NCI-H2081 treated with DMSO at 0.1 percent for 48 hours (cell line): ENCODE measurements at regions not wholly inside any gene's neighbourhood (a gene's known extent, or its start where the extent isn't known, plus 50 kb on each side); places are given as distances from the start of the nearest gene placed in this dataset.

Experiments
- DNase-seq: peaks from one replicate; lab custom pipeline; 2025; lab: John Stamatoyannopoulos, UW

DNA sequence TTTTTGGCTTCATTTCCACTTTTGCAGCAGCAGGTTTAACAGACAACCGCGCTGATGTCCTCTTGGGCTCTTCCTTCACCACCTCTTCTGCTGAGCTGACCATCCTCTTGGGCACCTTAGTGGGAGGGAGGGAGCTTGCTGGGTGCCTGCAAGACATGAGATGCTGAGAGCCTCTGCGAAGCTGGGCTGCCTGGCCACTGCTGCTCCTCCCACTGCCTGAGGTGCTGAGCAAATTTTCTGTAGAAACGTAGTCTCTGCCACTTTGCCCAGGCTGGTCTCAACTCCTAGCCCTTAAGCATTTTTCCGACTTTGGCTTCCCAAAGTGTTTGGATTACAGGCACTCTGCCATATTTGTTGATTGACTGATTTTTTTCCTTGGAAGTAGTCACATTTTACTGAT is 422.2 kb upstream of the MC4R start:
- no peak for DNase-seq

DNA sequence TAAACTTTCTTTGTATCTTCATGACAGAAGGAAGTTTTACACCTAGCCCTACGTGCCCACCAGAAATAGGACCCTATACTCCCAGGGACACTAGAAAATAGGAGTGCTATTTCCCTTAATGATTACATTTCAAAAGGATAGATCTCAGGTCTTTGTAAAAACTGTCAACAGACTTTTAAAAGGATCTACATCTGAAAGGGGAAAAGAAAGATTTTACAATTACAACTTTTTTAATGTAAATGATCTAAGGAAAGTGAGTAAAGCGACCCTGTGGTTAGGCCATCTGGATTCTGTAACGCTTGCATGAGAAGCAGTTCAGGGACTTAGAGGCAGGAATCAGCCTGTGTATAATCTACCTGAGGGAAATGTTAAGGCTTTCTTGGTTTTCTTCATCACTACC is 431.8 kb upstream of the MC4R start:
- DNase-seq, result no peak

DNA sequence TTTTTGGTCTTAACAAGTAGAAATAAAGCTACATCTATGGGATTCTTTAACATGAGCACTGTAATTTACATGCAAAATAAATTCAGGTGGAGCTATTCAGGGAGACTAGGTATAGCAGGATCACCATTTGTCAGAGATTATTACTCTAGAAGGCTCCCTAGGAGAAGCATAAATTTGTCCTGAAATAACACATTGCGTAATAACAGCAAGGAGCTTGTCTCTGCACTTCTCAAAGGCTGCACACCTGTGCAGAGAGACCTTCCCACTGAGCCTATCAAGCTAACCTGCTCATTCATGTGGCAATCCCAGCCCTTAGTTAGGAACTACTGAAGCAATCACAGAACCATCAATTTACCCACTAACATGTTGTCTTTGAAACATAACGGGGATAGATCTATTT is 437.4 kb upstream of the MC4R start:
- peak; percentile 15 for DNase-seq

DNA sequence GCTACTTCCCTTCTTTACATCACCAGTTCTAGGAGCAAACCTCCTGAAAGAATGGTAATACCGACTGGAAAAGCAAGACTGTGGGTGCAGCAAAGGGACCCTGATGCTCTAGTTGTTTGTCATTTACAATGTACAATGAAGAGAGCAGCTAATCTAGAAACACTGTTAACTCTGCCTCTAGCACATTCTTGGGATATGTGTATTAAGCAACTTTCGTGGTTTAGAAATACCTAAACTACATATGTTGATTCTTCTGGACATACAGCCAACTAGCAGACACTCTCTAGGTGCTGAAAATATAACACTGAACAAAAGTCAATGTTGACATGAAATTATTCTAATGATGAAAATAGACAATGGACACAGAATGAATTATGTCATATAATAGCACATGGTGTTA is 440.3 kb upstream of the MC4R start:
- DNase-seq, result no peak

DNA sequence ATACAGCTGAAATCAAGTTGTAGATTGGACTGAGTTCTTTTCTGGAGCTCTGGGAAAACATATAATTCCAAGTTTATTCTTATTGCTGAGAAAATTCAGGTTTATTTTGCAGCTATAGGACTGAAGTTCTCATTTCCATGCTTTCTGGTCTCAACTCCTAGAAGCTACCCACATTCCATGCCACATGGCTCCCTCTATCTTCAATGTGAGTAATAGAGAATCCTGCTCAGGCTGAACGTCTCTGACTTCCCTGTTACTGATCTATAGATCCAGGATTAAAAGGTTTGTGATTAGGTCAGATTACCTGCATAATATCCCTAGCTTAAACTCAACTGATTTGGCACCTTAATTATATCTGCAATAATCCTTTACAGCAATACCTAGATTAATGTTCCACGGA is 453.8 kb upstream of the MC4R start:
- DNase-seq, result no peak

DNA sequence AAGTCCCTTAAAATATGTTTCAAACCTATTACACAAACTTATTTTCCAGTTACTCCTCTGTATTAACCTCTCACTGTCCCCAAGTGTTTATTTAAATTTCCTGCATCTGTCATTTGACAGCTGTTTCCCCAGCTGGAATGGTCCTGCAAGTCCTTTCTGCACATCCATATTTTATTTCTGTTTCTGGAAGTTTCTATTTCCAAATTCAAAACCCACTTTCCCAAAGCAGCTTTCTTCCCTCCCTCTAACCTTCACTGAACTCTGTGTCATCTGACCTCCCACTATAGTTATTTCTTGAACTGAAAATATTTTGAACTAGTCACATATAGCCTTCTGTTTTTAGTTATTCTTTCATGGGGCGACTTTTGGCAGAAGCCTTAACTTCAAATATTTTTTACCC is 459.4 kb upstream of the MC4R start:
- no peak for DNase-seq

DNA sequence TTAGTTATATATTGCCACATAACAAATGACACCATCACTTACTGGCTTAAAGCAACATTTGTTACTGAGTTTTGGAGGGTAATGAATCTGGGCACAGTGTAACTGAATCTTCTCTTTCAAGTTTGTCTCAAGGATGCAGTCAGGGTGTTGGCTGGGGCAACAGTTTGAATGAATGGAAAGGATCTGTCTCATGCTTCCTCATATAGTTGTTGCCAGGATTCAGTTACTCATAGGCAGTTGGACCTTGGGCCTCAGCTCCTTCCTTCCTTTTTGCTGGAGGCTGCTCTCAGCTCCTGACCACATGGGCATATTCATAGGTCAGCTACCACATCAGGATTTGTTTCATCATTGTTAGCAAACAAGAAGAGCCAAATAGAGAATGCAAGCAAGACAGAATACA is 466.1 kb upstream of the MC4R start:
- no peak for DNase-seq

DNA sequence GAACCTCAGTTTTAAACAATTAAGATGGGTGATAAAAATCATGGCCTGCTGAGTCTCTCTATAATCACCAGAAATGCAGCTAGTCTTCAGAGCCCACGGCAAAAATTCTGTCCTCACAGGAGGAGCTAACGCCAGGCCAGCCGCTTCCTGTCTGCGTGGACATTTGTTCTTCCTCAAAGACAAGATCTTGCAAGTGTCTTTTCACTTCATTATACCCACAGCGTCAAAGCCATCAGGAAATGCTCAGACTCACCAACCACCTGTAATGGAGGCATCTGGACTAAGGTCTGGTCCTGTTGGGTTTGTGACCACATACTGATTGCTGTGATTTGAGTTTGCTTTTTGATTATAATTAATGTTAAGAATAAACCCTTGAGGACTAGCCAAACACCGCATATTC is 473.8 kb upstream of the MC4R start:
- no peak for DNase-seq

DNA sequence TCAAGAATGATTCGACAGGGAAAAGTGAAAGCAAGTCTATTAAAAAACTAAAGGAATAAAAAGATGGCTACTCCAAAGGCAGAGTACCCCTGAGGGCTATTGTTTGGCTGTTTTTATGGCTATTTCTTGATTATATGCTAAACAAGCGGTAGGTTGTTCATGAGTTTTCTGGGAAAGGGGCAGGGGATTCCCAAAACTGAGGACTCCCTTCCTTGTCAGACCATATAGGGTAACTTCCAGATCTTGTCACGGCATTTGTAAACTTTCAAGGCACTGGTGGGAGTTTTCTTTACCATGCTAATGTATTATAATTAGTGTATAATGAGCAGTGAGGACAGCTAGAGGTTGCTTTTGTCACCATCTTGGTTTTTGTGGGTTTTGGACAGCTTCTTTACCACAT is 474.9 kb upstream of the MC4R start:
- DNase-seq, result no peak

DNA sequence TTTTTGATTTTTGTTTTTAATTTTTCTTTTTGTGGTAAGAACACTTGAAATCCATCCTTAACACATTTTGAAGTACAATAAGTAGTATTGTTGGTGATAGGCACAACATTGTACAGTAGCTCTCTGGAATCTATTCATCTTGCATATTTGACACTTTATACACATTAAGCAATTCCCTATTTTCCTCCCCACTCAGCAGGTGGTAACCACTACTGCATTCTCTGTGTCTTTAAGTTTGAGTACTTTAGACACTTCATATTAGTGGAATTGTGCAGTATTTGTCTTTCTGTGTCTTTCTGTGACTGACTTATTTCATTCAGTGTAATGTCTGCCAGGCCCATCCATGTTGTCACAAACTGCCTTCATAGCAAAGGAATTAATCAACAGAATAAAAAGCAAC is 471.7 kb upstream of the CDH20 start:
- DNase-seq, result no peak

DNA sequence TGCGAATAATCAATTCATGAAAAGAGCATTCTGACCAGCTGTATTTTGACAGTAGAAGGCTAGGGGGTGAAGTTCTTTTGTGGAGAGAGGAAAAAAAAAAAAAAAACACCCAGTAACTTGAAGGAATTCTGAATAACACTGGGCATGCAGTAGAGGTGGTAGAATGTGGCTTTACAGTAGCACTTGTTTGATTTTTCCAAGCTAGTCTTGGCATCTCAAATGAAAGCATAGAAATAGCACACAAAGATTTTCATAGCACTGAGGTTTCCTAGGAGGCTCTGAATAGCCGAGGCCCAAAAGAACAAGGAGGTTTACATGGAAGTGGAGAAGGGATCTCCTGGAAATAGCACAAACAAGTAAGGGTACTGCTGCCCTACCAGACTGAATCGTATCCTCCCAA is 470.2 kb upstream of the CDH20 start:
- DNase-seq, result no peak

DNA sequence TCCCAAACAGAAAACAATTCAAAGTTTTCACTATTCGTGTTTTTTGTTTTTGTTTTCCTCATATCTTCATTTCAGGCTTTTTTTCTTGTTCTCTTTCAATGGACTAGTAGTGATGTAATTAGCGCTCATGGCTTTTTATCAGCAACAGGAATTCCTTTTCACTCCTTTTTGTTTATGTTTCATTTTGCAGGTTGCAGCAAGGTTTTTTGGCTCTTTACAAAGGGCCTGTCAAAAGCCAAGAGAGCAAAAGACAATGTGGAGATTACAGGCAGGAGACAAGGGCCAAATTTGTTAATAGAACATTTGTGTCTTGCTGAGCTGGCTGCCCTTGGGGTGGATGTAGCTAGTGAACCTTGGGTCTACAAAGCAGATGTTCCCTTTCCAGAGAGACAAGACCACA is 467.4 kb upstream of the CDH20 start:
- DNase-seq, result no peak

DNA sequence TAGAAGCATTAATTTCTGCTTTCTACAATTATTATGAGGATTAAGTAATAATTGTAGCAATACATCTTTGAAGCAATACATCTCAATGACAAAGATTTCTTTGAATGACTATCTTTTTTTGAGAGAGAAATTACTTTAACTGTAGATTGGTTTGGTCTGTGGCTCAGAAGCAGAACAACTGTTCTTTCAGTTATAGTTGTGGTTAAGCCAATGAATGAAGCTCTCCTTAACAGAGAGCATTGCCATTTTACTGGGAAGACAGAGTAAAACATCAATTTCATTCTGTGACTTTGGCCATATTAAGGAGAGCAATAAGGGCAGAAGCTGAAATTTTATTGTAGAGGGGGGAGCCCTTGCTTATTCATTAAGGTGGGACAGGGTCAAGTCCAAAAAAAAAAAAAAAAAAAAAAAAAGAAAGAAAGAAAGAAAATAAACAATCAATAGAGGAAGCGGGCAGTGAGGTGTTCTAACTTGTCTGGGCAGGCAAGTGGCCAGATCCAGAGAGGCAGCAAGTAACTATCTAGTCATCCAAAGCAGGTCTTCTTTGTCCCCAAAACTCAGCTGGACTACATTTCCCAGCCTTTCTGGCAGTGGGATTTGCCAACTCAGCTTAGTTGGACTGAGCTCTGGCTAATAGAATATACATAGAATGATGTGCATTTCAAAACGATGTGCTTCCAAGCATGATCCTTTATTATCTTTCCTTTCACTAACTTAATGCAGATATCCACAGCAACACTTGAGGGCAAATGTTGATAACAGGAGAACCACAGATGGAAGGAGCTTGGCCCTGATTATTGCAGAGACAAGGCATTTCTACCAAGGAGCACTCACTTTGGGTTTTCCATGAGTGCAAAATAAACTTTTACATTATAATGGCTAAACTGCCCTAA is 462.7 kb upstream of the CDH20 start:
- DNase-seq, result no peak

DNA sequence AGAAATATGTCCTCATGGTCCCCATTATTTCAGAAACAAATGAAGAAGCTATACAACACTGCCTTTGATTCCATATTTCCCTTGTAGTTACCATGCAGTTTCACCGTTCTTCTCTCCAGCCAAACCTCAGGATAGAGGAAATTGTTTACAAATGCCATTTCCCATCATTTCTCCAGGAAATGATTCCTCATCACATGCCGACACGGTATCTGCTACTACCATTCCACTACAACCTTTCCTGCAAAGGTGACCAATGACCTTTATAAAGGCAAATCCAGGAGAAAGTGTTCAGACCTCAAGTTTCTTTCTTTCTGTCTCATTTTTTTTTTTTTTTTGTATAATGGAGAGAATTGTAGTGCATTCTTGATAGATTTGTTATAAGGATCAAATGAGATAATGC is 460.8 kb upstream of the CDH20 start:
- DNase-seq, result no peak

DNA sequence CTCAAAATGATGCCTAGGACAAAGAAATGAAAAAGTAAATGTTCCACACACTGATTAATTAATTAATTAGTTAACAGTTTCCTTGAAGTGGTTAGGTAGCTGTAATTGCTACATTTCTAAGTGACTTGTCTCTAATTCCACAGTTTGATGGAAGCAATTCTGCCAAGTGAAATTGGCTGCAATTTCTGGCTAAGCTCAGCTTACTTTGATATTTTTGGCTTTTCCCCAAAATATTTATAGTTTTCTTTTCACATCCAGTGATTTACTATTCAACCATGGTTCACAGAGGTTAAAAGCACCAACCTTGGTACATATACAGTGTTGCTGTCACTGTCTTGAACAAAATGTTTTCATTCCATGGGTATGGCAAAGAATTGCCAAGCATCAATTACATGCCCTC is 459.5 kb upstream of the CDH20 start:
- DNase-seq, result no peak

DNA sequence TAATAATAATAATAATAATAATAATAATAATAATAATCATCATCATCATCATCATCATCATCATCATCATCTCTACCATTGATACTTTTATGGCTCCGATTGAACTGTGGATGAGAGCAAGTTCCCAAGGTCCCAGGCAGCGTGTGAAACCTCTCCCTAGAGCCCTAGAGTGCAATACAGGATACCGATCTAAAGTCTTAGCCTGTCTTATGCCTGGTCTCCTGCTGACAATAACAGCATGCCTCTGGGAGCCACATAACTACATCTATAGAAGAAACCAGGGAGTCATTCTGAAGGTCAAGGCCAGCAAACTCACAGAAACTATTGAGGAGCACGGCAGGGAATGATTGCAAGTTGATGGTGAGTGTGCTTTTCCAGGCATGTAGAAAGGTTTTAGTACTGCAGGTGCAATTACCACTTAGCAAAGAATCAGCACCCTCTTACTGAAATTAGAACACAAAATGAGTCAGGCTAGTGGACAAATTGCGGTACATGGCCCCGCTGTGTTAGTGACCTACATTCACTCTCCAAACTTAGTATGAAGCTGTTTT is 457.2 kb upstream of the CDH20 start:
- no peak for DNase-seq

DNA sequence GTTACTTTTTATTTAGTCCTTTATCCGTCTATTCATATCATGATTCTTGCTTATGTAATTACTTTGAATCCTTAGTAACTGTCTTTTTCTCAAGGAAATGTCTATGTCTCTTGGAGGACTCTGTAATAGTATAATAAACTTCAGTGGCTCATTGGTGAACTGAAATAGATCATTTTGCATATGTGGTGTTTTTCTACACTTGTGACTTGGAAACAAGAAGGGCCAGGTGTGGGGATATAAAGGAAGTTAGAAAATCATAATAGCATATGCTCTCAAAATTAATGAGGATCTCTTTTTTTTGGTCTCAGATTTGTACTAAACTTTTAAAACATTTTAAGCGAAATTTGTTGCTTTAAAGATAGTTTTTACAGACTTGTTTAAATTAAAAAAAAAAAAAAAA is 453.0 kb upstream of the CDH20 start:
- DNase-seq, result no peak

DNA sequence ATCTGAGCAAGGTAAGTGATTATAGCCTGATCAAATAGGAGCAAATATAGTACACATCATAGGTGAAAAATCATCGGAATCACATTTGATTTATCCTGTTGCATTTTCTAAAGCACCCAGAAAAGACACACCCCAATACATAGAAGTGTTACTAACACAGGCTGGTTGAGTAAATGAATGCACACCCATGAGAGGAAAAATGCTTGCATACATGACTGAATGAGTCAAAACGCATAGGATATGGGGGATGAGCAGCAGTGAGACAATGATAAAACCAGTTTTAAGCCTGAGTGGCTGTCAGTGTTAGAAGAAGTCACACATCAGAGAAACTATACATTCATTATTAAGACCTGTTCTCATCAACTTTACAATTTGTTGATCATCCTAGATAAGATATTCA is 449.6 kb upstream of the CDH20 start:
- no peak for DNase-seq

DNA sequence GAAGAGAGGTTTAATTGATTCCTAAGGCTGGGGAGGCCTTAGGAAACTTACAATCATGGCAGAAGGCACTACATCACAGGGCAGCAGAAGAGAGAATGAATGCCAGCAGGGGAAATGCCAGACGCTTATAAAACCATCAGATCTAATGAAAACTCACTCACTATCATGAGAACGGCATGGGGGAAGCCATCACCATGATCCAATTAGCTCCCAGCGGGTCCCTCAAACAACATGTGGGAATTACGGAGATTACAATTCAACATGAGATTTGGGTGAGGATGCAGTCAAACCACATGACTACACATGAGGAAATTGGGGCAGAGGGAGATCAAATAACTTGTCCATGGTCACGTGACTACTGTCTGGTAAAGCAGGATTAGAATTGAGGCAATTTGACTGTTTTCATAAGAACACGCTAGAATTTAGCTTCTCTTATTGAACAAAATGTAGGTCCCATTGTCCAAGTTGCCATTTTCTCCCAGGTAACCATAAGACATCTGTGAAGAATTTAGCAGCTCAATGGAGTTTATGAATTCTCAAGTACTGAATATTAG is 445.1 kb upstream of the CDH20 start:
- no peak for DNase-seq

DNA sequence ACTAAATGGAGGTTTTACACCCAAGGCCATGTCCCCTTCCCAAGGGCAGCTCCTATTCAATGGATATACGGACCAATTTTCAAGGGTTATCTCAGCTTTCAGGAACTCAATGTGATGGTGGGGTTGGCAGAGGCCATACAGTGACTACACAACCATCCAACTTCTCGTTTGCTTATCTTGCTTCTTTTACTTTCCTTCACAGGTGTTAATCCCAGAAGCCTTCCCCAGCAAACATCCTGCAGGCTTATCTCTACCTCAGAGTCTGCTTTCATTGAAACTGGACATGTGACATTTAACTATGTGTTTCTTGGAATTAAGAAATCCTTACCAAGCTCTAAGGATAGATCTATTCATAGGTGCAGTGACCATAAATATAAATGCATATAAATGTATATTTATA is 443.8 kb upstream of the CDH20 start:
- no peak for DNase-seq

DNA sequence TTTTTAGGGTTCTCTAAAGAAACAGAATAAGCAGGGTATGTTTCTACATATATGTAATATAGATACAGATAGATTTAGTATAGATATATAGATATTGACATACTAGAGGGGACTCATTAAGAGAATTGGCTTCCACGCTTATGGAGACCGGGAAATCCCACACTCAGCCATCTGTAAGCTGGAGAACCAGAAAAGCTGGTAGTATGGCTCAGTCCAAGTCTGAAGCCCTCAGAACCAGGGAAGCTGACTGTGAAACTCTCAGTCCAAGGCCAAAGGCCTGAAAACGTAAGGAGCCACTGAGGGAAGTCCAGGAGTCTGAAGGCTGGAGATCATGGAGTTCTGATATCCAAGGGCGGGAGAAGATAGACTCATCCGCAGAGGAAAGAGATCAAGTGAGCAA is 441.3 kb upstream of the CDH20 start:
- no peak for DNase-seq

DNA sequence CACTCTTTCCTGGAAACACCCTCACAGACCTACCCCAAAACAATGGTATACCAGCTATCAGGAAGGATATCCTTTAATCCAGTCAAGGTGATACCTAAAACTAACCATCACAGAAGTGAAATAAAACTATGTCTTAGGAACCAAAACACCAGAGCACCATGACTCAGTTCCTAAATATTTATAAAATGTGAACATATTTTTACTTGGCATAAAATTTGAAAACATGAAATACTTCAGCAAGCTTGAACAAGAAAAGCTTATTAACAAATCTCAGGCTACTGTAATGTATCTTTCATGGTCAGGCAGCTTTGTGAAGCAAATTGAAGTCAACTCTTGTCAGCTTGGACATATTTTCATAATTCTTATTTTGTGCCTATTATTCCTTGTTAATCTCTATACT is 440.8 kb upstream of the CDH20 start:
- DNase-seq, result no peak

DNA sequence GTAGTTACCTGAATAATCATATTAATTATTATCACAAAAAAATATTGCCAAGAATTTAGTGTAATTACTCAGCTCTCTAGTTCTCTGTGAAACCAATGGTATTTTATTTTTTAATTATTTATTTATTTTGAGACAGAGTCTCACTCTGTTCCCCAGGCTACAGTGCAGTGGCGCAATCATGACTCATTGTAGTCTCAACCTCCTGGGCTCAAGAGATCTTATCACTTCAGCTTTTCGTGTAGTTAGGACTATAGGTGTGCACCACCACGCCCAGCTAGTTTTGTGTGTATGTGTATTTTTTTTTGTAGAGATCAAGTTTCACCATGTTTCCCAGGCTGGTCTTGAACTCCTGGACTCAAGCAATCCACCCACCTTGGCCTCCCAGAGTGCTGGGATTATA is 440.4 kb upstream of the CDH20 start:
- DNase-seq, result no peak
